Right ventricle myocardium inferior (tissue), 1 donor: ENCODE measurements at regions not wholly inside any gene's neighbourhood (a gene's known extent, or its start where the extent isn't known, plus 50 kb on each side); places are given as distances from the start of the nearest gene placed in this dataset.

Experiments
- ATAC-seq: fragments of 200-7000 bp; cut with Tn5 transposase; one replicate; pipeline ENCODE4 v1.9.1; 2020; ENCODE audit warnings: mild to moderate bottlenecking, moderate library complexity
- DNase-seq: peaks from one replicate; pipeline ENCODE4 v3.0.0; 2021; ENCODE audit errors: missing footprints
- intact Hi-C: fragments of 100-400 bp; cut with DNase I; formaldehyde crosslinking; loops from one replicate; pipeline ENCODE4 v1.11.0; 2022
- donor health status: DM: no; HTN: yes; CAD: no; lungs with severe emphysema.

DNA sequence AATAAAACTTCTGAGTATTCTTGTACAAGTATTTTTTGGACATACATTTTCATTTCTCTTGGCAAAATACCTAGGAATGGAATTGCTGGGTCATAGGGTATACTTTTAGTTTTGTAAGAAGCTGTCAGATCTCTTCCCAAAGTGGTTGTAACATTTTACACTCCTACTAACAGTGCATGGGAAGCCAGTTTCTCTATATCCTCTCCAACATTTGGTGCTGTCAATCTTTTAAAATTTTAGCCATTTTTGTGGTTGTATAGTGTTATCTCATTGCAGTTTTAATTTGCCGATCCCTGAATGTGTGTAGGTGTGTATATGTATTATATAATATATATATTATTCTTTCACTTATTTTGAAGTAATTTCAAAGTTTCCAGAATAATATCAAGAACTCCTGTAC is 63.1 kb upstream of the TMEM178A start:
- no peak for ATAC-seq
- intact Hi-C loops: no loop called here
- no peak for DNase-seq

DNA sequence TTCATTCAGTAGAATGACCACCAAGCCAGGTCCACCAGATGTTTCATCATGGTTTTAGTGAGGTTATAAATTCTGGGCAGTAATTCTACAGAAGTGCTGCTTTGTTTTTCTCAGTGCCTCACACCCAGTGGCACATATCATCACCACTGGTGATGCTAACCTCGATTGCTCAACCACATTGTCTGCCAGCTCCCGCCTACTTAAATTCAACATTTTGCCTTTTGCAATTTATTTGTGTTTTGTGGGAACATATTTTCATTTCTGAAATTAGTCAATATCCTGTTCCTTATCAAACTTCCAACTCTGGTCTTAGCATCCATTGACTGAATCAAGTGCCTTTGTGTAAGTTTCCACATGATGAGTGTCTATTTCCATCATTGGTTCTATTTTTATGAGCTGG is 62.3 kb upstream of the TMEM178A start:
- DNase-seq (no peak), ATAC-seq (no peak)
- intact Hi-C loops: no loop called here

DNA sequence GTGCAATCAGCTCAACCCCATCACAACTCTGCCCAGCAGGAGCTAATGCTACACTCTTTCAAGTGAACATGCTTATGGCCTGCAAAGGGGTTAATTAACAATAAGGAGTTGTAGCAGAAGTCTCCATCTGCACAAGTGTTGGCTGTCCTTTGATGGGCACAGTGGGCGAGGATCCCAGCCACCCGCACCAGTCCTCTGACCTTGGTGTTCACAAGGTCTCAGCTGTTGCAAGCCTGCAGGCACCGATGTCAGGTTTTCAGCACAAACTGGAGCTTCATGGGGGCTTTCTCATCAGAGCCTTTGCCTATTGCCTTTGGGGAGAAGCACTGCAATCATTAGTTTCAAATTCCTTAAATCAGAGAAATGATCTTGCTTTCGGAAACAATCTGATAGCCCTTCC is 60.9 kb upstream of the TMEM178A start:
- DNase-seq (no peak), ATAC-seq (no peak)
- intact Hi-C loops: no loop called here

DNA sequence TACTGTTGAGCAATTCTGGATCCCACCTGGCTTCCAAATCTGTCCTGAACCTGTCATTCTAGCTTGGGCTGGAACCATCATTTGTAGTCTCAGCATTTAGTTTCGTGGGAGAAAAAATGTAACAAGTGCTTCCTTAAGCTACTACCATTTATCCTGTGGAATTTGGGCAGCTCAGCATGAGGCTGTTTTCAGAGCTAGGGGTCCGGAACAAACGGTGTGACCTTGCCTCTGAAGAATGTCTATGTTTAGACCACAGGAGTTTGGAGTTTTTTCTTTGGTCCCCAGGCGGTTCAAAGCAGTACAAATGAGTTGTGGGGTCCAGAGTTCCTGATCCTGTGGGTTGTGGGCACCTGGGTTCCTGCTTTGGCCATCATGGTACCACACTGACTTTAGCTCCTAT is 59.1 kb upstream of the TMEM178A start:
- DNase-seq (no peak), ATAC-seq (no peak)
- intact Hi-C loops: no loop called here

DNA sequence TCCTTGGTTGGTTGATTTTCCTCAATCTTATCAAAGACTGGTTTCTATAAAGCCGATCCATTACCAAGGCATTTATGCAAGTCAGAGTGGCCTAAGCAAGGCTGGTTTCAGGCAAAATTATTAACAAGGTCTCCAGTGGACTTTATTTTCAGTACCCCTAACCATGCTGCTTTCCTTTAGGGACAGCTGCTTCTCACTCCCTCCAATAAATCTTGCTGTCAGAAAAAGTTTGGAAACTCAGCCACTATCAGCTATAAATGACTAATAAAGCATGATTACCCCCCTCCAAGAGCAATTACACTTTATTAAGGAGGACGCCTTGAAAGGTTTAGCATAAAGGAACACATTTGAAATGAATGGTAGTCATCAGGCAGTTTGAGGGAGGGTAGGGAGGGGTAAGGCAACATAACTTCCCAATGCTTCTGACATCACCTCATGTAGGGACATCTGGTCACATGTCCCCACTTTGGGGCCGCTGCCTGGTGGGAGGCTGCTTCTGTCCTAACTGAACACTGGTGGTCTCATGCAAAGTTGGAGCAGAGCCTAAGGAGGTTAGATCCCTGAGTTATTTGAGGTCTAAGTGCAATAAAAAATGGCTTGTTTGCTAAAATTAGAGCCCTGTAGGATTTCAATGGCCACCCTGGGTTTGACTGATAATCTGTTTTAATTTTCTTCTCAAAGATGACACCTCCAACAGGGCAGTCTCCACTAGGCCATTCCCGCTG is 58.0 kb upstream of the TMEM178A start:
- intact Hi-C loops: no loop called here
- ATAC-seq (no peak), DNase-seq (no peak)

DNA sequence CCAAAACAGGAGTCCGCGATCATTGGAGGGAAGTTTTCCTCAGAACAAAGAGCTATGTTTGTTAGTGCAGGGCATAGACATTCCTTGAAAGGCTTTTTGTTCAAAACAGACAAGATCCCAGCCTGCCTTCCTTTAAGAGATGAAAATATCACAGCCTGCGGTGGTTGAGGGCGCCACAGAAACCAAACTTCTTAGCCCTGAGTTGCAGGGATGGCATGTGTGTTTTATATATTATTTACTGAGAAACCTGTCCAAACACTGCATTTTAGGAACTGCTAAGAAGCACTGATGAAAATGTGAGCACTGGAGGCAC is 57.5 kb upstream of the TMEM178A start:
- ATAC-seq (no peak), DNase-seq (no peak)
- intact Hi-C loops: no loop called here

DNA sequence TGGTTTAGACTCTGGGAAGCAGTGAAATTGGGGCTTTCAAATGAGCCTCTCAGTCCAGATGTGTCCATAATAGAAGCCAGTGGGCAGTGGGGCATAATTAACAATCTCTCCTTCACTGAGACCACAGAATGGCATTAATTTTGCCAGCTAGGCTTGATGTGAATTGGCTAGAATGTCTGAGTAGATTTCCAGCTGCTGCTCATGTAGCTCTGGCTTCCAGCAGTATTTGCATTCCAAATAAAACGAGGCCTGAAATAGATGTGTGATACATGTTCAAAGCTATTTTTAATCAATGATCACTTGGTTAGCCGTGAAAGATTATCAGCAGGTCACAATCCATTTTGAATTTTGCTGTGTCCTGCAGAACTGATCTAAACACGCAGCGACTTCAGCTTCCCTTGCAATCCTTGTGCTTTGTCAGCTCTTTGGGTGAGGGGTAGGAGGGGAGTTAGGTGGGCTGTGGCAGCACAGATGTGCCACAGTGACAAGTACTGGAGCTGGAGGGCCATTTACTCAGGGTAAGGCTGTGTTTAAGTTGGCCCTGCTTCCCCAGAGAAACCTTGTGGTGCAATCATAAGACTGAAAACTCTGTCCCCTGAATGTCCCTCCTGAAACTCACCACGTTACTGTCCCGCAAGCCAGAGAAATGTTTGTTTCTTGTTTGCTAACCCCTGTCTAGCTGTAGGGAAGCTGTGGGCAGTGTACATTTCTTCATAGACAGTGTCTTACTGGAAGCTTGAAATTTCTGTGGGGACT is 56.9 kb upstream of the TMEM178A start:
- no peak for DNase-seq
- intact Hi-C loops: no loop called here
- peak; percentile 72 for ATAC-seq

DNA sequence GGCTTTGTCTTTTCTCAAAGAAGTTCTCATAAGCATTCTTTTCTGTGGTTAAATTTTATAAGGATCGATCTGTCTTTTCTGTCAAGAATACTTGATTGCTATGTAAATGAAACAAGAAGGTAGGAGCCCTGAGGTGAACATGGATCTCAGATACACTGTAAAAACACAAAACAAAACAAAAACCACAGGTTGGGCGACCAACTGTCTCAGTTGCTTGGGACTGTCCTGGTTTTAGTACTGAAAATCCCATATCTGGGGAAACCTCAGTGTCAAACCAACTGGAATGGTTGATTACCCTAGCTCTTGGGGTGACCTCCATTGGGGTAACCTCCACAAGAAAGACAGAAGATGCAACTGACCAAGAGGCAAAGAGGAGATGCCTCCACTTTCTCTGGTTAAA is 55.8 kb upstream of the TMEM178A start:
- no peak for DNase-seq
- ATAC-seq: no peak
- intact Hi-C loops: no loop called here

DNA sequence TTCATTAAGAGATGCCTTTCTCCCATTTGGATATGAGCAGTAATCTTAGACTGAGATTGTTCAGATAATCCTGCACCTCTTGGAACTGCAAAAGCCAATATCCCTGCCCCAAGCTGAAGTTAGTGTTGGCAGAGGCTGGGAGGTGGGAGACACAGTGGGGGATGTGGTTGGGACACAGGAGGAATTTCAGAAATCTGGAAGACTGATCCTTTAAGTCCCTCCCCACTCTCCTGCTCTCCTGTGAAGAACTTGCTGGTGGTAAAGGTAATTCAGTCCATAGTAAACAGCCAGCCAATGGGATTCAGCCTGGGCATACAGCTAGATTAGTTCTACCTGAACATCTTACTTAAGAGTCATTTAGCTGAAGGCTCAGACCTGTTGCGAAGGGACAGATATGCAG is 50.0 kb upstream of the TMEM178A start:
- DNase-seq (no peak), ATAC-seq (no peak)
- intact Hi-C loops: no loop called here
